ENCODE measurements at regions not wholly inside any gene's neighbourhood (a gene's known extent, or its start where the extent isn't known, plus 50 kb on each side); places are given as distances from the start of the nearest gene placed in this dataset.
"Not testable (repeated sequence)": the region's sequence is repeated elsewhere in the genome, so short reads cannot be mapped to it uniquely, and the experiment has no call there.

- no peaks in the 10 kb centered on the region for H4K20me1 ChIP-seq (ENCODE audit: insufficient read depth, low read length)
- no peaks in the 10 kb centered on the region for H3F3A ChIP-seq (ENCODE audit: insufficient read depth, low read length)
- no peaks in the 10 kb centered on the region for H3K36me3 ChIP-seq (ENCODE audit: insufficient read depth, low read length)
- H3K27ac ChIP-seq (ENCODE audit: low read depth, low read length, poor library complexity, severe bottlenecking), result no peak overlapping the region
- no peak overlapping the region for H2AFZ ChIP-seq (ENCODE audit: low read length)
- H3K9ac ChIP-seq (ENCODE audit: low read length), result no peak overlapping the region
- no peaks in the 10 kb centered on the region for H3K9me2 ChIP-seq (ENCODE audit: low read depth, low read length)
- no peaks in the 10 kb centered on the region for H3K79me2 ChIP-seq (ENCODE audit: insufficient read depth, low read length)
- no peaks in the 10 kb centered on the region for H3K4me1 ChIP-seq (ENCODE audit: insufficient read depth, low read length, severe bottlenecking)
- H3K4me3 ChIP-seq (ENCODE audit: low read depth, low read length, poor library complexity, severe bottlenecking), result no peak overlapping the region
- no peak overlapping the region for H3K4me2 ChIP-seq (ENCODE audit: low read length)
- peak; percentile 12; the same call in 1 of the 2 replicates for TF ChIP-seq CTCF (IDR thresholded peaks at IDR 0.05; ENCODE audit: low read length)
- no peak for TF ChIP-seq EZH2 (IDR thresholded peaks at IDR 0.05; ENCODE audit: borderline replicate concordance, low read length)
- H3K27me3 ChIP-seq (ENCODE audit: insufficient read depth, low read length), result no peaks in the 10 kb centered on the region
- no peaks in the 10 kb centered on the region for H3K9me3 ChIP-seq (ENCODE audit: low read length)
These were observed 65.8 kb downstream of the MTX3 start for GRCh38 chr5:79924936-79925893.

GRCh38 chr5:79923431-79923830 is 67.6 kb downstream of the MTX3 start:
- H3K9me2 ChIP-seq (ENCODE audit: low read depth, low read length), result no peaks in the 10 kb centered on the region
- H3F3A ChIP-seq (ENCODE audit: insufficient read depth, low read length), result no peaks in the 10 kb centered on the region
- H3K4me1 ChIP-seq (ENCODE audit: insufficient read depth, low read length, severe bottlenecking), result no peaks in the 10 kb centered on the region
- no peak overlapping the region for H3K9ac ChIP-seq (ENCODE audit: low read length)
- no peaks in the 10 kb centered on the region for H4K20me1 ChIP-seq (ENCODE audit: insufficient read depth, low read length)
- H3K36me3 ChIP-seq (ENCODE audit: insufficient read depth, low read length), result no peaks in the 10 kb centered on the region
- no peak overlapping the region for H2AFZ ChIP-seq (ENCODE audit: low read length)
- no peak overlapping the region for H3K27ac ChIP-seq (ENCODE audit: low read depth, low read length, poor library complexity, severe bottlenecking)
- no peak for TF ChIP-seq EZH2 (IDR thresholded peaks at IDR 0.05; ENCODE audit: borderline replicate concordance, low read length)
- no peak for TF ChIP-seq CTCF (IDR thresholded peaks at IDR 0.05; ENCODE audit: low read length)
- H3K79me2 ChIP-seq (ENCODE audit: insufficient read depth, low read length), result no peaks in the 10 kb centered on the region
- H3K4me3 ChIP-seq (ENCODE audit: low read depth, low read length, poor library complexity, severe bottlenecking), result no peak overlapping the region
- H3K4me2 ChIP-seq (ENCODE audit: low read length), result no peak overlapping the region
- H3K9me3 ChIP-seq (ENCODE audit: low read length), result no peaks in the 10 kb centered on the region
- no peaks in the 10 kb centered on the region for H3K27me3 ChIP-seq (ENCODE audit: insufficient read depth, low read length)

GRCh38 chr5:79922626-79923025 is 68.4 kb downstream of the MTX3 start:
- no peak overlapping the region for H3K9ac ChIP-seq (ENCODE audit: low read length)
- H3F3A ChIP-seq (ENCODE audit: insufficient read depth, low read length), result no peaks in the 10 kb centered on the region

GRCh38 chr5:79907452-79907851 is 83.6 kb downstream of the MTX3 start:
- not testable (repeated sequence) for H3K9me3 ChIP-seq (ENCODE audit: low read length); H3K9ac ChIP-seq (ENCODE audit: low read length); H3K9me2 ChIP-seq (ENCODE audit: low read depth, low read length); H3K36me3 ChIP-seq (ENCODE audit: insufficient read depth, low read length); H3K4me2 ChIP-seq (ENCODE audit: low read length); H3K27ac ChIP-seq (ENCODE audit: low read depth, low read length, poor library complexity, severe bottlenecking); H3K4me1 ChIP-seq (ENCODE audit: insufficient read depth, low read length, severe bottlenecking); H3F3A ChIP-seq (ENCODE audit: insufficient read depth, low read length); H2AFZ ChIP-seq (ENCODE audit: low read length); H4K20me1 ChIP-seq (ENCODE audit: insufficient read depth, low read length); H3K4me3 ChIP-seq (ENCODE audit: low read depth, low read length, poor library complexity, severe bottlenecking); H3K27me3 ChIP-seq (ENCODE audit: insufficient read depth, low read length); H3K79me2 ChIP-seq (ENCODE audit: insufficient read depth, low read length)

More at GRCh38 chr5:79922626-79923025, 68.4 kb downstream of the MTX3 start:
- Histone ChIP-seq H3K4me1 (ENCODE audit: insufficient read depth, low read length, severe bottlenecking) (no peaks in the 10 kb centered on the region), H3K27ac (ENCODE audit: low read depth, low read length, poor library complexity, severe bottlenecking) (no peak overlapping the region), H3K4me3 (ENCODE audit: low read depth, low read length, poor library complexity, severe bottlenecking) (no peak overlapping the region), H3K27me3 (ENCODE audit: insufficient read depth, low read length) (no peaks in the 10 kb centered on the region), H3K79me2 (ENCODE audit: insufficient read depth, low read length) (no peaks in the 10 kb centered on the region), H3K9me2 (ENCODE audit: low read depth, low read length) (no peaks in the 10 kb centered on the region), H3K4me2 (ENCODE audit: low read length) (no peak overlapping the region), H2AFZ (ENCODE audit: low read length) (no peak overlapping the region), H3K36me3 (ENCODE audit: insufficient read depth, low read length) (no peaks in the 10 kb centered on the region), H3K9me3 (ENCODE audit: low read length) (no peaks in the 10 kb centered on the region), H4K20me1 (ENCODE audit: insufficient read depth, low read length) (no peaks in the 10 kb centered on the region)
- no peak for TF ChIP-seq CTCF (IDR thresholded peaks at IDR 0.05; ENCODE audit: low read length)
- TF ChIP-seq EZH2 (IDR thresholded peaks at IDR 0.05; ENCODE audit: borderline replicate concordance, low read length), result no peak

GRCh38 chr5:79902571-79902970 is 88.5 kb downstream of the MTX3 start:
- H3K4me1 ChIP-seq (ENCODE audit: insufficient read depth, low read length, severe bottlenecking); H3K9ac ChIP-seq (ENCODE audit: low read length): not testable (repeated sequence)

More at GRCh38 chr5:79902571-79902970, 88.5 kb downstream of the MTX3 start:
- H3K4me3 ChIP-seq (ENCODE audit: low read depth, low read length, poor library complexity, severe bottlenecking); H3K79me2 ChIP-seq (ENCODE audit: insufficient read depth, low read length); H3K9me2 ChIP-seq (ENCODE audit: low read depth, low read length); H3K4me2 ChIP-seq (ENCODE audit: low read length); H3F3A ChIP-seq (ENCODE audit: insufficient read depth, low read length); H2AFZ ChIP-seq (ENCODE audit: low read length); H3K27me3 ChIP-seq (ENCODE audit: insufficient read depth, low read length); H3K9me3 ChIP-seq (ENCODE audit: low read length); H3K36me3 ChIP-seq (ENCODE audit: insufficient read depth, low read length); H4K20me1 ChIP-seq (ENCODE audit: insufficient read depth, low read length); H3K27ac ChIP-seq (ENCODE audit: low read depth, low read length, poor library complexity, severe bottlenecking): not testable (repeated sequence)

All from OCI-LY1 (cell line).